ENCODE measurements at regions not wholly inside any gene's neighbourhood (a gene's known extent, or its start where the extent isn't known, plus 50 kb on each side); places are given as distances from the start of the nearest gene placed in this dataset.
"Not testable (repeated sequence)": the region's sequence is repeated elsewhere in the genome, so short reads cannot be mapped to it uniquely, and the experiment has no call there.

- not testable (repeated sequence) for TF ChIP-seq CTCF, POLR2A (IDR thresholded peaks at IDR 0.05)
Observed at GRCh38 chr5:34191279-34191744, 148.3 kb upstream of the C1QTNF3 start.

Data from tibial nerve (tissue), 3 donors.